OCI-LY1 (cell line): ENCODE measurements at regions not wholly inside any gene's neighbourhood (a gene's known extent, or its start where the extent isn't known, plus 50 kb on each side); places are given as distances from the start of the nearest gene placed in this dataset.

Source experiments
- H2AFZ ChIP-seq: fragments of 200-600 bp; sonication (generic), shearing (Covaris generic); 2 replicates; pipeline ENCODE4 v1.6.0; 2014; ENCODE audit warnings: antibody characterized with exemption, mild to moderate bottlenecking, low read length
- H3F3A ChIP-seq: fragments of 200-600 bp; sonication (generic), shearing (Covaris generic); 2 replicates; pipeline ENCODE4 v1.6.0; 2014; ENCODE audit warnings: mild to moderate bottlenecking, antibody characterized with exemption, low read length, moderate library complexity; ENCODE audit not compliant: insufficient read depth
- H3K27ac ChIP-seq: fragments of 200-600 bp; sonication (generic); 2 replicates; pipeline ENCODE4 v1.5.1; 2014; ENCODE audit warnings: low read length, mixed run types, mild to moderate bottlenecking, low read depth; ENCODE audit not compliant: poor library complexity, severe bottlenecking
- H3K27me3 ChIP-seq: fragments of 200-600 bp; sonication (generic); 2 replicates; pipeline ENCODE4 v1.6.0; 2014; ENCODE audit warnings: antibody characterized with exemption, mild to moderate bottlenecking, low read length, moderate library complexity; ENCODE audit not compliant: insufficient read depth
- H3K36me3 ChIP-seq: fragments of 200-600 bp; sonication (generic); 2 replicates; pipeline ENCODE4 v1.6.1; 2014; ENCODE audit warnings: mild to moderate bottlenecking, antibody characterized with exemption, low read length, moderate library complexity, mixed read lengths; ENCODE audit not compliant: insufficient read depth
- H3K4me1 ChIP-seq: fragments of 200-600 bp; sonication (generic); 2 replicates; pipeline ENCODE4 v1.5.1; 2014; ENCODE audit warnings: mild to moderate bottlenecking, low read length, moderate library complexity; ENCODE audit not compliant: insufficient read depth, severe bottlenecking
- H3K4me2 ChIP-seq: fragments of 200-600 bp; sonication (generic), shearing (Covaris generic); 2 replicates; pipeline ENCODE4 v1.6.1; 2014; ENCODE audit warnings: low read length
- H3K4me3 ChIP-seq: fragments of 200-600 bp; sonication (generic); 2 replicates; pipeline ENCODE4 v1.5.1; 2014; ENCODE audit warnings: low read length, low read depth, mild to moderate bottlenecking, mixed read lengths; ENCODE audit not compliant: poor library complexity, severe bottlenecking
- H3K79me2 ChIP-seq: fragments of 200-600 bp; shearing (Covaris generic); 2 replicates; pipeline ENCODE4 v1.6.1; 2016; ENCODE audit warnings: mixed run types, low read length, mixed read lengths; ENCODE audit not compliant: insufficient read depth
- H3K9ac ChIP-seq: fragments of 200-600 bp; sonication (generic), shearing (Covaris generic); 2 replicates; pipeline ENCODE4 v1.6.1; 2014; ENCODE audit warnings: mild to moderate bottlenecking, low read length, mixed read lengths
- H3K9me2 ChIP-seq: fragments of 200-600 bp; sonication (generic), shearing (Covaris generic); 2 replicates; pipeline ENCODE4 v1.6.1; 2014; ENCODE audit warnings: low read depth, mild to moderate bottlenecking, low read length, mixed read lengths
- H3K9me3 ChIP-seq: fragments of 200-600 bp; shearing (Covaris generic); 2 replicates; pipeline ENCODE4 v1.6.1; 2014; ENCODE audit warnings: low read length, mixed read lengths
- H4K20me1 ChIP-seq: fragments of 200-600 bp; sonication (generic), shearing (Covaris generic); 2 replicates; pipeline ENCODE4 v1.6.0; 2016; ENCODE audit warnings: mild to moderate bottlenecking, low read length; ENCODE audit not compliant: insufficient read depth
- CTCF ChIP-seq: fragments of 200-600 bp; sonication (generic), shearing (Covaris generic); IDR thresholded peaks from 2 replicates; pipeline ENCODE4 v1.5.1; 2017; ENCODE audit warnings: mild to moderate bottlenecking, antibody characterized with exemption, low read length, moderate library complexity, mixed read lengths
- EZH2 ChIP-seq: fragments of 200-600 bp; sonication (generic), shearing (Covaris generic); IDR thresholded peaks from 2 replicates; pipeline ENCODE4 v1.8.0; 2017; ENCODE audit warnings: borderline replicate concordance, mixed run types, mild to moderate bottlenecking, antibody characterized with exemption, low read length, moderate library complexity, mixed read lengths

GRCh38 chr5:125655156-125655555, 768.1 kb upstream of the GRAMD2B start:
- no peaks in the 10 kb centered on the region for H3K27me3 ChIP-seq
- H4K20me1 ChIP-seq: no peaks in the 10 kb centered on the region
- H3K9me2 ChIP-seq: no peaks in the 10 kb centered on the region
- H3K4me3 ChIP-seq: no peak overlapping the region
- H3K79me2 ChIP-seq: no peaks in the 10 kb centered on the region
- H3K9me3 ChIP-seq: no peaks in the 10 kb centered on the region
- H3K36me3 ChIP-seq: no peaks in the 10 kb centered on the region
- no peak overlapping the region for H2AFZ ChIP-seq
- TF ChIP-seq CTCF (no peak), EZH2 (no peak)
- H3K4me1 ChIP-seq: no peaks in the 10 kb centered on the region
- H3K4me2 ChIP-seq: no peak overlapping the region
- no peak overlapping the region for H3K27ac ChIP-seq
- no peak overlapping the region for H3K9ac ChIP-seq
- H3F3A ChIP-seq: no peaks in the 10 kb centered on the region

- H3F3A ChIP-seq: no peaks in the 10 kb centered on the region
- no peak overlapping the region for H3K4me2 ChIP-seq
- no peaks in the 10 kb centered on the region for H3K4me1 ChIP-seq
- no peaks in the 10 kb centered on the region for H3K9me3 ChIP-seq
- no peaks in the 10 kb centered on the region for H3K79me2 ChIP-seq
- H3K4me3 ChIP-seq: no peak overlapping the region
- H3K27me3 ChIP-seq: no peaks in the 10 kb centered on the region
- no peaks in the 10 kb centered on the region for H4K20me1 ChIP-seq
- no peak overlapping the region for H2AFZ ChIP-seq
- H3K27ac ChIP-seq: no peak overlapping the region
- H3K36me3 ChIP-seq: no peaks in the 10 kb centered on the region
- TF ChIP-seq CTCF: no peak
- TF ChIP-seq EZH2: no peak
- no peaks in the 10 kb centered on the region for H3K9me2 ChIP-seq
- no peak overlapping the region for H3K9ac ChIP-seq
Measured at GRCh38 chr5:125657936-125658335, 765.3 kb upstream of the GRAMD2B start.

GRCh38 chr5:125659316-125660023, 763.7 kb upstream of the GRAMD2B start:
- Histone ChIP-seq H2AFZ (peak overlapping the region; percentile 82; the same call in 1 of the 2 replicates), H3K79me2 (no peaks in the 10 kb centered on the region), H3K9ac (no peak overlapping the region), H3K9me2 (no peaks in the 10 kb centered on the region), H4K20me1 (no peaks in the 10 kb centered on the region), H3F3A (no peaks in the 10 kb centered on the region), H3K36me3 (no peaks in the 10 kb centered on the region), H3K4me3 (no peak overlapping the region), H3K27ac (no peak overlapping the region), H3K27me3 (no peaks in the 10 kb centered on the region), H3K9me3 (no peaks in the 10 kb centered on the region), H3K4me2 (no peak overlapping the region), H3K4me1 (no peaks in the 10 kb centered on the region)
- TF ChIP-seq EZH2: no peak
- no peak for TF ChIP-seq CTCF
